ENCODE measurements at regions not wholly inside any gene's neighbourhood (a gene's known extent, or its start where the extent isn't known, plus 50 kb on each side); places are given as distances from the start of the nearest gene placed in this dataset.

GRCh38 chr6:133033263-133033662 is 207.9 kb upstream of the EYA4 start:
- intact Hi-C loops (cut with DNase I) = no loop called here
- Histone ChIP-seq H3K27ac (no peak overlapping the region), H3K4me3 (no peak overlapping the region), H3K4me1 (replicated peaks) (no peaks in the 10 kb centered on the region), H3K27me3 (replicated peaks; ENCODE audit: insufficient read depth) (no peaks in the 10 kb centered on the region), H3K9me3 (no peaks in the 10 kb centered on the region), H3K36me3 (no peaks in the 10 kb centered on the region)
- no peak for DNase-seq (ENCODE audit: low spot score)
- TF ChIP-seq POLR2A (IDR thresholded peaks at IDR 0.05) (no peak), POLR2AphosphoS5 (IDR thresholded peaks at IDR 0.05) (no peak)
- WGBS = 86% methylated on average over 4 of the region's 4 CpGs

GRCh38 chr6:133034509-133035206 is 206.5 kb upstream of the EYA4 start:
- Histone ChIP-seq H3K27me3 (replicated peaks; ENCODE audit: insufficient read depth) (no peaks in the 10 kb centered on the region), H3K36me3 (no peaks in the 10 kb centered on the region), H3K4me1 (replicated peaks) (no peaks in the 10 kb centered on the region), H3K27ac (no peak overlapping the region), H3K9me3 (no peaks in the 10 kb centered on the region), H3K4me3 (no peak overlapping the region)
- no peak for DNase-seq (ENCODE audit: low spot score)
- intact Hi-C loops (cut with DNase I) = no loop called here
- 56% methylated on average over 8 of the region's 8 CpGs for WGBS
- TF ChIP-seq CTCF (IDR thresholded peaks at IDR 0.05) (no peak), POLR2A (IDR thresholded peaks at IDR 0.05) (no peak), POLR2AphosphoS5 (IDR thresholded peaks at IDR 0.05) (no peak)

GRCh38 chr6:133040094-133040802 is 200.9 kb upstream of the EYA4 start:
- Histone ChIP-seq H3K9me3 (no peaks in the 10 kb centered on the region), H3K27me3 (replicated peaks; ENCODE audit: insufficient read depth) (no peaks in the 10 kb centered on the region), H3K4me3 (no peak overlapping the region), H3K36me3 (no peaks in the 10 kb centered on the region), H3K4me1 (replicated peaks) (no peaks in the 10 kb centered on the region), H3K27ac (no peak overlapping the region)
- 90% methylated on average over 3 of the region's 3 CpGs for WGBS
- TF ChIP-seq POLR2A (IDR thresholded peaks at IDR 0.05) (no peak), CTCF (IDR thresholded peaks at IDR 0.05) (peak in 1 of 4 experiments; percentile 18)
- DNase-seq (ENCODE audit: low spot score) = no peak
- intact Hi-C loops (cut with DNase I) = no loop called here

- H3K4me3 ChIP-seq = no peak overlapping the region
- no peak for DNase-seq (ENCODE audit: low spot score)
- 80% methylated on average over 2 of the region's 2 CpGs for WGBS
- no peaks in the 10 kb centered on the region for H3K4me1 ChIP-seq (replicated peaks)
- H3K27ac ChIP-seq = no peak overlapping the region
- TF ChIP-seq POLR2A (IDR thresholded peaks at IDR 0.05) = no peak
- H3K27me3 ChIP-seq (replicated peaks; ENCODE audit: insufficient read depth) = no peaks in the 10 kb centered on the region
- H3K36me3 ChIP-seq = no peaks in the 10 kb centered on the region
- no peaks in the 10 kb centered on the region for H3K9me3 ChIP-seq
- intact Hi-C loops (cut with DNase I) = no loop called here
Observed at GRCh38 chr6:133040803-133041419, 200.2 kb upstream of the EYA4 start.

GRCh38 chr6:133042550-133043120 is 198.5 kb upstream of the EYA4 start:
- no peaks in the 10 kb centered on the region for H3K4me1 ChIP-seq (replicated peaks)
- no peaks in the 10 kb centered on the region for H3K9me3 ChIP-seq
- no peak for DNase-seq (ENCODE audit: low spot score)
- intact Hi-C loops (cut with DNase I) = no loop called here
- no peak overlapping the region for H3K4me3 ChIP-seq
- no peaks in the 10 kb centered on the region for H3K36me3 ChIP-seq
- no peak overlapping the region for H3K27ac ChIP-seq
- no peak for TF ChIP-seq POLR2A (IDR thresholded peaks at IDR 0.05)
- H3K27me3 ChIP-seq (replicated peaks; ENCODE audit: insufficient read depth) = no peaks in the 10 kb centered on the region
- 90% methylated on average over 3 of the region's 3 CpGs for WGBS

- TF ChIP-seq POLR2AphosphoS5 (IDR thresholded peaks at IDR 0.05) (no peak), CTCF (IDR thresholded peaks at IDR 0.05) (no peak)
Observed at GRCh38 chr6:133046576-133046975, 194.6 kb upstream of the EYA4 start.

More at GRCh38 chr6:133046576-133046975, 194.6 kb upstream of the EYA4 start:
- DNase-seq (ENCODE audit: low spot score) = no peak
- no peaks in the 10 kb centered on the region for H3K9me3 ChIP-seq
- H3K4me1 ChIP-seq (replicated peaks) = no peaks in the 10 kb centered on the region
- intact Hi-C loops (cut with DNase I) = no loop called here
- no peaks in the 10 kb centered on the region for H3K36me3 ChIP-seq
- H3K4me3 ChIP-seq = no peak overlapping the region
- no peak overlapping the region for H3K27ac ChIP-seq
- 19% methylated on average over 3 of the region's 3 CpGs for WGBS
- no peaks in the 10 kb centered on the region for H3K27me3 ChIP-seq (replicated peaks; ENCODE audit: insufficient read depth)

Data from prostate gland (tissue), 2 donors.